K562 (cell line): ENCODE measurements at regions not wholly inside any gene's neighbourhood (a gene's known extent, or its start where the extent isn't known, plus 50 kb on each side); places are given as distances from the start of the nearest gene placed in this dataset.

Source experiments
- BRCA1 ChIP-seq, 2 experiments: fragments of 450-650 bp in 1 of 2; sonication (generic) in 1 of 2; formaldehyde crosslinking in 1 of 2; IDR thresholded peaks; 2 replicates each; pipeline versions ENCODE4 v1.5.0 to v1.6.1; 2017 to 2020; ENCODE audit warnings: mild to moderate bottlenecking in 1 of 2, missing genetic modification reagents in 1 of 2
- HDAC6 ChIP-seq: IDR thresholded peaks from 2 replicates; pipeline ENCODE4 v1.6.1; 2012; ENCODE audit warnings: low read depth, mild to moderate bottlenecking, control low read depth, inconsistent platforms, low read length, moderate library complexity
- KAT7 ChIP-seq: sonication (generic); formaldehyde crosslinking; IDR thresholded peaks from 2 replicates; pipeline ENCODE4 v1.8.0; 2022; ENCODE audit warnings: missing genetic modification reagents, mild to moderate bottlenecking, borderline replicate concordance
- RAD21 ChIP-seq, 2 experiments: fragments of 250-450 bp in 1 of 2; fragments of 450-650 bp in 1 of 2; sonication (Bioruptor Pico) in 1 of 2; formaldehyde crosslinking in 1 of 2; IDR thresholded peaks in 1 of 2; conservative IDR thresholded peaks in 1 of 2; 2 replicates each; pipeline versions ENCODE4 v1.4.0 to v1.8.0; 2020 to 2022; ENCODE audit warnings: mild to moderate bottlenecking in 2 of 2, moderate library complexity in 1 of 2
- SMAD3 ChIP-seq: fragments of 450-650 bp; formaldehyde crosslinking; conservative IDR thresholded peaks from 2 replicates; pipeline ENCODE4 v1.4.0; 2020; ENCODE audit warnings: mild to moderate bottlenecking
- SP1 ChIP-seq: sonication (generic); formaldehyde crosslinking; IDR thresholded peaks from 2 replicates; pipeline ENCODE4 v1.8.1; 2022; ENCODE audit warnings: mild to moderate bottlenecking, missing genetic modification reagents
- TF ChIP-seq, protein P1 (sequence below): fragments of 450-650 bp; formaldehyde crosslinking; IDR thresholded peaks from 2 replicates; pipeline ENCODE4 v1.4.0; 2020; ENCODE audit warnings: mild to moderate bottlenecking

DNA sequence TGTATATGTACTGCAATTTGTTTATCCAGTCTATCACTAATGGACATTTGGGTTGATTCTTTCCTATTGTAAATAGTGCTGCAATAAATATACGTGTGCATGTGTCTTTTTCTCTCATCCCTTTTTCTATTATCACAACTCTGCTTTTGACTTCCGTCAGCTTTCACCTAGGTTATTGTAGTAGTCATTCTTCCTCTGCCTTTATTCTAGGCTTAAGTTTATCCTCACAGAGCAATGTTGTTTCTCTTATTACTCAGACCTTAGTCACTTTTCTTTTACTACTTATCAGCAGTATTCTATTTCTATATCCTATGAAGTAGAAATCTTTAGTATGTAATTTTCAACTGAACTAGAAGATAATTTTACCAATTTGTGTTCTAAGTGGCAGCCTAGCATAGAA, 175.3 kb upstream of the SEMA3E start:
- TF ChIP-seq BRCA1 (IDR thresholded peaks at IDR 0.05) (no peak), BRCA1 (CRISPR knock-in tag; IDR thresholded peaks at IDR 0.05) (no peak), SMAD3 (CRISPR knock-in tag) (no peak), HDAC6 (no peak), RAD21 (CRISPR knock-in tag; conservative IDR thresholded peaks at IDR 0.05 in 1 of 2, IDR thresholded peaks at IDR 0.05 in 1 of 2) (no peak), KAT7 (CRISPR knock-in tag) (no peak), SP1 (no peak)
- TF ChIP-seq, protein P1, sequence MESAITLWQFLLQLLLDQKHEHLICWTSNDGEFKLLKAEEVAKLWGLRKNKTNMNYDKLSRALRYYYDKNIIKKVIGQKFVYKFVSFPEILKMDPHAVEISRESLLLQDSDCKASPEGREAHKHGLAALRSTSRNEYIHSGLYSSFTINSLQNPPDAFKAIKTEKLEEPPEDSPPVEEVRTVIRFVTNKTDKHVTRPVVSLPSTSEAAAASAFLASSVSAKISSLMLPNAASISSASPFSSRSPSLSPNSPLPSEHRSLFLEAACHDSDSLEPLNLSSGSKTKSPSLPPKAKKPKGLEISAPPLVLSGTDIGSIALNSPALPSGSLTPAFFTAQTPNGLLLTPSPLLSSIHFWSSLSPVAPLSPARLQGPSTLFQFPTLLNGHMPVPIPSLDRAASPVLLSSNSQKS (CRISPR knock-in tag), result no peak
